H1 (cell line): ENCODE measurements at regions not wholly inside any gene's neighbourhood (a gene's known extent, or its start where the extent isn't known, plus 50 kb on each side); places are given as distances from the start of the nearest gene placed in this dataset.
A peak's percentile ranks its signal among the peaks of the same experiment; 100 is the strongest.

Experiments
- CTCF ChIA-PET: fragments of 300-600 bp; sonication (Branson Sonifier 250); formaldehyde crosslinking; loops from one replicate; lab custom pipeline; 2021; ENCODE audit not compliant: partially characterized antibody; lab: Charles Lee
- POLR2A ChIA-PET: fragments of 300-600 bp; sonication (Branson Sonifier 250); formaldehyde crosslinking; loops from one replicate; lab custom pipeline; 2021; ENCODE audit warnings: inconsistent platforms; ENCODE audit not compliant: partially characterized antibody; lab: Charles Lee
- DNase-seq, 2 experiments: peaks; one replicate each; pipeline versions ENCODE4 v3.0.0 to v3.0.0-alpha.2; 2010 to 2022; ENCODE audit warnings: low spot score in 2 of 2, low read depth in 1 of 2, mixed read lengths in 1 of 2
- FAIRE-seq: peaks from 2 replicates; lab custom pipeline; 2011; peaks lifted over from hg19 to GRCh38; lab: Jason Lieb, UNC
- H2AFZ ChIP-seq: 2 replicates; pipeline ENCODE4 v1.8.1; 2012; ENCODE audit warnings: low read length, inconsistent platforms
- H2AK5ac ChIP-seq: 2 replicates; pipeline ENCODE4 v1.6.1; 2013; ENCODE audit warnings: low read depth, low read length
- H2BK120ac ChIP-seq: replicated peaks from 2 replicates; pipeline ENCODE3; 2013; ENCODE audit warnings: low read depth, low read length, inconsistent platforms
- H2BK12ac ChIP-seq: 2 replicates; pipeline ENCODE4 v1.6.1; 2013; ENCODE audit warnings: low read depth, low read length
- H2BK15ac ChIP-seq: 2 replicates; pipeline ENCODE4 v1.6.1; 2013; ENCODE audit warnings: low read length
- H2BK20ac ChIP-seq: 2 replicates; pipeline ENCODE4 v1.6.1; 2013; ENCODE audit warnings: low read length
- H2BK5ac ChIP-seq: 2 replicates; pipeline ENCODE4 v1.6.1; 2013; ENCODE audit warnings: low read depth, low read length
- H3K14ac ChIP-seq: 2 replicates; pipeline ENCODE4 v1.6.1; 2013; ENCODE audit warnings: inconsistent platforms; ENCODE audit not compliant: insufficient read length
- H3K18ac ChIP-seq: 2 replicates; pipeline ENCODE4 v1.6.1; 2013; ENCODE audit warnings: low read length; ENCODE audit errors: extremely low read depth
- H3K23ac ChIP-seq: 2 replicates; pipeline ENCODE4 v1.6.1; 2013; ENCODE audit warnings: inconsistent platforms; ENCODE audit not compliant: insufficient read length
- H3K23me2 ChIP-seq: 2 replicates; pipeline ENCODE4 v1.6.1; 2013; ENCODE audit warnings: low read depth, low read length
- H3K27ac ChIP-seq: 2 replicates; pipeline ENCODE4 v1.6.1; 2011; ENCODE audit warnings: low read depth, low read length, inconsistent platforms
- H3K27me3 ChIP-seq, 4 experiments: replicated peaks in 1 of 4; 1 replicate in 1 of 4; 2 replicates in 3 of 4; pipeline versions ENCODE4 v1.6.1 to v1.8.1; 2011 to 2013; ENCODE audit warnings: low read length in 3 of 4, mild to moderate bottlenecking in 3 of 4, inconsistent platforms in 2 of 4, mixed read lengths in 2 of 4, moderate library complexity in 1 of 4; ENCODE audit not compliant: control insufficient read depth in 3 of 4, insufficient read depth in 3 of 4; ENCODE audit errors: extremely low read depth in 1 of 4
- H3K36me3 ChIP-seq, 4 experiments: 2 replicates each; pipeline versions ENCODE4 v1.6.1 to v1.8.1; 2011 to 2013; ENCODE audit warnings: mild to moderate bottlenecking in 4 of 4, low read length in 3 of 4, moderate library complexity in 2 of 4, control low read depth in 1 of 4, inconsistent platforms in 1 of 4; ENCODE audit not compliant: insufficient read depth in 4 of 4, control insufficient read depth in 2 of 4
- H3K4ac ChIP-seq: replicated peaks from 2 replicates; pipeline ENCODE3; 2013; ENCODE audit warnings: low read length, low read depth, mixed read lengths, inconsistent platforms; ENCODE audit not compliant: insufficient read length
- H3K4me1 ChIP-seq, 4 experiments: replicated peaks in 1 of 4; 1 replicate in 1 of 4; 2 replicates in 3 of 4; pipeline versions ENCODE4 v1.6.1 to v1.8.1; 2011 to 2013; ENCODE audit warnings: low read length in 3 of 4, inconsistent platforms in 2 of 4, mixed read lengths in 1 of 4; ENCODE audit not compliant: insufficient read depth in 4 of 4, control insufficient read depth in 3 of 4
- H3K4me2 ChIP-seq, 2 experiments: 2 replicates each; pipeline versions ENCODE4 v1.6.1 to v1.8.1; 2011 to 2013; ENCODE audit warnings: low read depth in 2 of 2, low read length in 2 of 2, control low read depth in 1 of 2, inconsistent platforms in 1 of 2, mild to moderate bottlenecking in 1 of 2; ENCODE audit not compliant: insufficient read depth in 1 of 2
- H3K4me3 ChIP-seq, 4 experiments: fragments of 200-600, 300-600 bp in 1 of 4; sonication (generic), shearing (Covaris generic), sonication (Bioruptor Twin) in 1 of 4; 2 replicates each; pipeline versions ENCODE4 v1.5.1 to v1.8.1; 2011 to 2016; ENCODE audit warnings: low read length in 4 of 4, low read depth in 3 of 4, control low read depth in 2 of 4, inconsistent platforms in 2 of 4, mild to moderate bottlenecking in 2 of 4, mixed read lengths in 1 of 4, moderate library complexity in 1 of 4; ENCODE audit not compliant: insufficient read depth in 2 of 4; ENCODE audit errors: extremely low read depth in 1 of 4
- H3K56ac ChIP-seq: replicated peaks from 2 replicates; pipeline ENCODE3; 2013; ENCODE audit warnings: low read depth, mild to moderate bottlenecking, mixed read lengths, low read length, inconsistent platforms; ENCODE audit not compliant: insufficient read length
- H3K79me1 ChIP-seq: 2 replicates; pipeline ENCODE4 v1.6.1; 2013; ENCODE audit warnings: low read depth, low read length, control low read depth
- H3K79me2 ChIP-seq, 2 experiments: 2 replicates each; pipeline versions ENCODE4 v1.6.1 to v1.8.1; 2012 to 2013; ENCODE audit warnings: low read length in 2 of 2, mild to moderate bottlenecking in 2 of 2, inconsistent platforms in 1 of 2; ENCODE audit not compliant: insufficient read depth in 2 of 2, control insufficient read depth in 1 of 2
- H3K9ac ChIP-seq, 4 experiments: replicated peaks in 1 of 4; 1 replicate in 1 of 4; 2 replicates in 3 of 4; pipeline versions ENCODE4 v1.6.1 to v1.8.1; 2011 to 2013; ENCODE audit warnings: low read depth in 3 of 4, low read length in 3 of 4, control low read depth in 2 of 4, mild to moderate bottlenecking in 2 of 4, moderate library complexity in 2 of 4, inconsistent platforms in 1 of 4; ENCODE audit errors: extremely low read depth in 1 of 4
- H3K9me3 ChIP-seq, 2 experiments: 2 replicates each; pipeline versions ENCODE4 v1.6.1 to v1.8.1; 2012 to 2013; ENCODE audit warnings: mild to moderate bottlenecking in 2 of 2, moderate library complexity in 2 of 2, control low read depth in 1 of 2, inconsistent platforms in 1 of 2, low read depth in 1 of 2, low read length in 1 of 2, mixed read lengths in 1 of 2; ENCODE audit not compliant: insufficient read depth in 2 of 2
- H4K20me1 ChIP-seq, 2 experiments: replicated peaks in 1 of 2; 2 replicates each; pipeline versions ENCODE3 to v1.8.1; 2011 to 2013; ENCODE audit warnings: inconsistent platforms in 2 of 2, low read length in 2 of 2, mild to moderate bottlenecking in 1 of 2; ENCODE audit not compliant: insufficient read depth in 2 of 2, control insufficient read depth in 1 of 2
- H4K5ac ChIP-seq: 2 replicates; pipeline ENCODE4 v1.6.1; 2013; ENCODE audit warnings: low read length, low read depth, mixed read lengths, inconsistent platforms; ENCODE audit not compliant: insufficient read length
- H4K8ac ChIP-seq: 2 replicates; pipeline ENCODE4 v1.8.0; 2013; ENCODE audit warnings: mild to moderate bottlenecking, moderate library complexity, low read length, inconsistent platforms; ENCODE audit not compliant: insufficient read depth; ENCODE audit errors: extremely low read depth
- H4K91ac ChIP-seq: replicated peaks from 2 replicates; pipeline ENCODE3; 2013; ENCODE audit warnings: low read length, mixed read lengths, inconsistent platforms; ENCODE audit not compliant: insufficient read length
- CEBPB ChIP-seq: IDR thresholded peaks from 2 replicates; pipeline ENCODE4 v1.6.1; 2012; ENCODE audit warnings: low read depth, low read length
- EGR1 ChIP-seq: IDR thresholded peaks from 2 replicates; pipeline ENCODE4 v1.6.1; 2011; ENCODE audit warnings: low read depth, low read length, borderline replicate concordance
- HDAC2 ChIP-seq, 2 experiments: fragments of 300-600 bp in 1 of 2; sonication (generic) in 1 of 2; IDR thresholded peaks; 2 replicates each; pipeline ENCODE4 v1.6.1; 2011 to 2012; ENCODE audit warnings: low read depth in 2 of 2, low read length in 2 of 2, mild to moderate bottlenecking in 2 of 2, moderate library complexity in 2 of 2, borderline replicate concordance in 1 of 2, inconsistent platforms in 1 of 2
- NANOG ChIP-seq: IDR thresholded peaks from 2 replicates; pipeline ENCODE4 v1.6.1; 2011; ENCODE audit warnings: low read length, low read depth, mild to moderate bottlenecking, inconsistent platforms; ENCODE audit not compliant: insufficient read depth, poor library complexity, severe bottlenecking
- RAD21 ChIP-seq, 2 experiments: IDR thresholded peaks in 1 of 2; conservative IDR thresholded peaks in 1 of 2; 2 replicates each; pipeline ENCODE4 v1.6.1; 2011; ENCODE audit warnings: low read depth in 2 of 2, low read length in 2 of 2, improper control_type of control experiment in 1 of 2, inconsistent platforms in 1 of 2, mild to moderate bottlenecking in 1 of 2, moderate library complexity in 1 of 2
- SAP30 ChIP-seq: fragments of 300-600 bp; sonication (generic); IDR thresholded peaks from 2 replicates; pipeline ENCODE4 v1.7.1; 2012; ENCODE audit warnings: low read length, moderate library complexity, mild to moderate bottlenecking, inconsistent platforms; ENCODE audit not compliant: insufficient read depth, insufficient replicate concordance
- WGBS, 2 experiments: shearing (Covaris generic) in 1 of 2; methylation state at CpG; one replicate each; pipeline versions ENCODE4 v1.1.6 to v1.1.7; 2013 to 2015; ENCODE audit warnings: low lambda C conversion rate in 2 of 2, mixed read lengths in 2 of 2, inconsistent platforms in 1 of 2, low coverage in 1 of 2, missing lambda C conversion rate in 1 of 2; ENCODE audit not compliant: insufficient replicate concordance in 2 of 2, insufficient coverage in 1 of 2, insufficient read length in 1 of 2; ENCODE audit errors: extremely low coverage in 1 of 2, missing lambda C conversion rate in 1 of 2; 5-methylcytosine and 5-hydroxymethylcytosine counted together

DNA sequence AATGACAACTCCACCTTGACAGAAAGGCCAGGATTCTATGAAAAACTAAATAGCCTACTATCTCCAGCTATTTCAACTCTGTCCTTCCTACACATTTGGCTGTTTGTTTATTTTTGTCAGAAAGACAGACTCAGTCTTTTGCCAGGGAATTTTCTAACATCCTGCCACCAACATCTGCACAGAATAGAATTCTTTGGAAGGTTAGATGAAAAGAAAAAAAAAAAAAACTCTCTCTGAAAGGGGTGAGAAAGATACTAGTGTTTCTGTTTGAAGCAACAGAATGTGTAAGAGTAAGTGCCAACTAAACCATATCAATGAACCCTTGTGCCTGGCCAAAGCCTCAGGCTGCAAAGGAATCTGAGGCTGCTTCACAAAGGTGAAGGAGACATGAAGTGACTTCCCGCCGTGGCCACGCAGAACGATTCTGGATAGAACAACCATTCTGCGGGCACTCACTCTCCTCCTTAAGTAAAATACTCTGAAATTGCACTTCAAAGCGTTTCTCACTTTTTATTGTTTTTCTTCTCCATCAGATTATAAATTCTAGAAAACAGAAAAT is 498.2 kb downstream of the IRS2 start:
- Histone ChIP-seq H2AK5ac (no peak overlapping the region), H3K4me3 (no peak overlapping the region), H3K79me2 (no peaks in the 10 kb centered on the region), H3K27me3 (no peaks in the 10 kb centered on the region), H2AFZ (no peak overlapping the region), H3K4ac (no peak overlapping the region), H2BK15ac (no peak overlapping the region), H3K9me3 (peaks cover 0 to 4% of the 10 kb centered on the region in 2 experiments; a peak in 1 of 4 replicates), H3K4me2 (no peak overlapping the region), H2BK120ac (no peak overlapping the region), H4K91ac (no peak overlapping the region), H4K20me1 (peaks cover 0 to 2% of the 10 kb centered on the region in 2 experiments), H3K56ac (peak overlapping the region; percentile 19), H3K18ac (no peak overlapping the region), H4K5ac (no peak overlapping the region), H3K23me2 (peaks cover 2% of the 10 kb centered on the region; the same call in 1 of the 2 replicates), H3K9ac (no peak overlapping the region), H2BK5ac (no peak overlapping the region), H3K14ac (no peak overlapping the region), H4K8ac (no peak overlapping the region), H3K36me3 (no peaks in the 10 kb centered on the region), H3K23ac (no peak overlapping the region), H3K27ac (no peak overlapping the region), H3K4me1 (no peaks in the 10 kb centered on the region), H3K79me1 (no peaks in the 10 kb centered on the region), H2BK12ac (no peak overlapping the region), H2BK20ac (no peak overlapping the region)
- DNase-seq (no peak), FAIRE-seq (no peak)
- WGBS, 2 experiments = 90% methylated on average over 6 of the region's 6 CpGs; no CpG with 5 or more reads in 1 of the 2 experiments
- CTCF ChIA-PET = no interaction called here
- POLR2A ChIA-PET = no interaction called here
- TF ChIP-seq EGR1 = no peak
- TF ChIP-seq RAD21 (IDR thresholded peaks at IDR 0.05 in 1 of 2, conservative IDR thresholded peaks at IDR 0.05 in 1 of 2; ENCODE audit: low read depth in 2 of 2, low read length in 2 of 2) = no peak
- TF ChIP-seq NANOG = no peak
- no peak for TF ChIP-seq CEBPB
- TF ChIP-seq HDAC2 (IDR thresholded peaks at IDR 0.05; ENCODE audit: borderline replicate concordance in 1 of 2, low read depth in 2 of 2, low read length in 2 of 2) = no peak
- no peak for TF ChIP-seq SAP30
